CD4-positive, CD25-positive, alpha-beta regulatory T cell (primary cell): ENCODE measurements at regions not wholly inside any gene's neighbourhood (a gene's known extent, or its start where the extent isn't known, plus 50 kb on each side); places are given as distances from the start of the nearest gene placed in this dataset.

ENCODE experiments used
- ATAC-seq, 2 donors: fragments of 150-1000 bp; cut with Tn5 transposase; one replicate each; pipeline ENCODE4 v1.10.0; 2021; ENCODE audit warnings: low read depth in 2 of 2, moderate number of reproducible peaks in 2 of 2, moderate library complexity in 1 of 2
- DNase-seq, 3 donors: peaks; one replicate each; pipeline versions ENCODE4 v3.0.0 to v3.0.0-alpha.2; 2012 to 2022; ENCODE audit warnings: mixed read lengths in 1 of 3
- H3K27ac ChIP-seq: one replicate; pipeline ENCODE4 v1.7.0; 2013; ENCODE audit warnings: mild to moderate bottlenecking, low read length; ENCODE audit not compliant: insufficient read depth, poor library complexity, severe bottlenecking
- H3K27me3 ChIP-seq: one replicate; pipeline ENCODE4 v1.7.0; 2013; ENCODE audit warnings: low read length; ENCODE audit not compliant: control insufficient read depth, insufficient read depth
- H3K36me3 ChIP-seq: one replicate; pipeline ENCODE4 v1.7.0; 2013; ENCODE audit warnings: mild to moderate bottlenecking, low read length, moderate library complexity; ENCODE audit not compliant: control insufficient read depth, insufficient read depth
- H3K4me1 ChIP-seq: 2 replicates; pipeline ENCODE4 v1.7.0; 2013; ENCODE audit warnings: mild to moderate bottlenecking, low read length; ENCODE audit not compliant: insufficient read depth, control insufficient read depth, poor library complexity, severe bottlenecking
- H3K4me3 ChIP-seq: one replicate; pipeline ENCODE4 v1.7.0; 2013; ENCODE audit warnings: low read depth, mild to moderate bottlenecking, low read length, moderate library complexity
- H3K9me3 ChIP-seq, 2 experiments: 1 replicate in 1 of 2; 2 replicates in 1 of 2; pipeline ENCODE4 v1.7.0; 2013; ENCODE audit warnings: low read length in 2 of 2, mild to moderate bottlenecking in 1 of 2, moderate library complexity in 1 of 2; ENCODE audit not compliant: control insufficient read depth in 2 of 2
- H3K27ac Mint-ChIP-seq, 3 donors: one replicate each; pipeline ENCODE4 v1.8.0; 2020 to 2022; ENCODE audit warnings: mild to moderate bottlenecking in 3 of 3, mixed read lengths in 3 of 3, moderate library complexity in 2 of 3
- H3K27me3 Mint-ChIP-seq: one replicate; pipeline ENCODE4 v1.8.0; 2022; ENCODE audit warnings: mild to moderate bottlenecking, mixed read lengths
- H3K36me3 Mint-ChIP-seq: one replicate; pipeline ENCODE4 v1.8.0; 2020; ENCODE audit warnings: mixed read lengths
- H3K4me1 Mint-ChIP-seq, 4 donors: one replicate each; pipeline ENCODE4 v1.8.0; 2020 to 2022; ENCODE audit warnings: mixed read lengths in 4 of 4, mild to moderate bottlenecking in 1 of 4
- H3K4me3 Mint-ChIP-seq, 4 donors: one replicate each; pipeline ENCODE4 v1.8.0; 2020 to 2022; ENCODE audit warnings: mild to moderate bottlenecking in 4 of 4, mixed read lengths in 4 of 4, moderate library complexity in 3 of 4
- H3K9me3 Mint-ChIP-seq, 7 donors: one replicate each; pipeline ENCODE4 v1.8.0; 2020 to 2022; ENCODE audit warnings: mixed read lengths in 7 of 7, mild to moderate bottlenecking in 3 of 7, moderate library complexity in 2 of 7

DNA sequence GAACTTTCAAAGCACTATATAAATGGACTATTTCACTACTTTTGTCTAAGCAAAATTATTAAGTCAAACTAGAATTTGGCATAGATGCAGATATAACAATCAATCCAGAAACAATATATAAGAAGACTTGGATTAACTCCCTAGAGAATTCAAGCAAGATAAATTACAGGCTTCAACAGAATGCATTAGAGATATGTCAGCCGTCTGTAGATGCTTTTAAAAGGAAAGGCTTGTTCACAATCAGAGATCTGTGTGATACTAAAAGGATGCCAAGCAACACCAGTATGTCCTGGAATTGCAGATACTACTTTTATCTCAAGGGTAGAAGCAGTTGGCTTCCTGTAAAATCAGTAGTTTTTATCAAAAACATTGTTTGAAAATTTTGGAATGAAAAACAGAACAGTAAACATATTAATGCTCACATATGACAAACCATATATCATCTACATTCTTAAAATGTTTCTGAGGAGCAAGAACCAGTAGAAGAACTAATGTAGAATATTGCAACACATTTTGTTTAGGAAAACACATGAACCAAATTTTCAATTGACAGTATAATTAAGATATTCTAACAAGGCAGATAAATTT is 947.9 kb upstream of the LRRN3 start:
- H3K4me3 Mint-ChIP-seq = no peak overlapping the region
- Histone ChIP-seq H3K27me3 (no peaks in the 10 kb centered on the region), H3K9me3 (no peaks in the 10 kb centered on the region), H3K27ac (no peak overlapping the region), H3K36me3 (no peaks in the 10 kb centered on the region), H3K4me3 (no peak overlapping the region), H3K4me1 (no peaks in the 10 kb centered on the region)
- no peaks in the 10 kb centered on the region for H3K27me3 Mint-ChIP-seq
- H3K27ac Mint-ChIP-seq = no peak overlapping the region
- H3K36me3 Mint-ChIP-seq = no peaks in the 10 kb centered on the region
- H3K4me1 Mint-ChIP-seq = no peaks in the 10 kb centered on the region
- no peak for DNase-seq
- ATAC-seq = no peak
- peaks cover 0 to 6% (median 2%) of the 10 kb centered on the region in 7 donors for H3K9me3 Mint-ChIP-seq

DNA sequence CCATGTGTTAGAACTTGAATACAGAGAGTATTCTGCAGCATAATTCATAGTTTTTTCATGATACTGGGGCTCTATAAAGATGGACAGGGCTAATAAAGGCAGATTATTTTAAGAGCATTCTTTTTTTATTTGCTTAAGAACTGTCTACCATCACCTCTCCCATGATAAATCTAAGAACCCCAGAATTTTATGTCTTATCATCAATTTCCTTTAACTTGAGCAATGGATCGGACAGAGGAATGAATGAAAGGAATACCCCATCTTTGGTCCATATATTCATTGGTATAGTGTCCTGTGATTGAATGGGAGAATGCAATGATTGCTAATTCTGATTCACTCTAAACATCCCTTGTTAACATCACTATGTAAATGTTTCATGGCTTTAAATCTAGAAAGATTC is 946.3 kb upstream of the LRRN3 start:
- Histone ChIP-seq H3K27ac (no peak overlapping the region), H3K4me1 (no peaks in the 10 kb centered on the region), H3K36me3 (no peaks in the 10 kb centered on the region), H3K9me3 (no peaks in the 10 kb centered on the region), H3K27me3 (no peaks in the 10 kb centered on the region), H3K4me3 (no peak overlapping the region)
- H3K27me3 Mint-ChIP-seq = no peaks in the 10 kb centered on the region
- no peaks in the 10 kb centered on the region for H3K36me3 Mint-ChIP-seq
- no peaks in the 10 kb centered on the region for H3K4me1 Mint-ChIP-seq
- no peak for DNase-seq
- no peak for ATAC-seq
- peaks cover 0 to 6% (median 1%) of the 10 kb centered on the region in 7 donors for H3K9me3 Mint-ChIP-seq
- H3K27ac Mint-ChIP-seq = no peak overlapping the region
- no peak overlapping the region for H3K4me3 Mint-ChIP-seq

DNA sequence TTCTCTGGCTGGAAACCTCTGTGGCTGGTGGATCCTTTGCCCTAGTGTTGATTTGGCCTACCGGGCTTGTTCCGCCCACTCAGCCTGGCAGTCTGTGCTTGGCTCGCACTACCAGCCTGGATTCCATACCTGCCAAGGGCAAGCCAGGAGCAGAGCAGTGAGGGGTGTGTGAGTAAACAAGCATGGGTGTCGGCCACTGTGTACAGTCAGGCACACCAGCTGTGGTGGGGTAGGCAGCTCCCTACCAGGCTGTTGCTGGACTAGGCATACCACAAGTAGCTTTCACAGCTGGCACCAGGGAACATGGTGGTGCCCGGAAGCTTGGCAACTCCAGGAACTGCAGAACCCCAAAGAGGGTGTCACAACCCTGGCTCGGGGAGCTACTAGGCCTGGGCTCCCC is 942.9 kb upstream of the LRRN3 start:
- DNase-seq = no peak
- no peak overlapping the region for H3K27ac Mint-ChIP-seq
- H3K4me3 Mint-ChIP-seq = no peak overlapping the region
- Histone ChIP-seq H3K4me3 (no peak overlapping the region), H3K36me3 (no peaks in the 10 kb centered on the region), H3K27me3 (no peaks in the 10 kb centered on the region), H3K9me3 (no peaks in the 10 kb centered on the region), H3K27ac (no peak overlapping the region), H3K4me1 (no peaks in the 10 kb centered on the region)
- peaks cover 0 to 5% (median 0%) of the 10 kb centered on the region in 7 donors for H3K9me3 Mint-ChIP-seq
- no peaks in the 10 kb centered on the region for H3K4me1 Mint-ChIP-seq
- peaks cover 4% of the 10 kb centered on the region for H3K27me3 Mint-ChIP-seq
- no peak for ATAC-seq
- H3K36me3 Mint-ChIP-seq = no peaks in the 10 kb centered on the region

DNA sequence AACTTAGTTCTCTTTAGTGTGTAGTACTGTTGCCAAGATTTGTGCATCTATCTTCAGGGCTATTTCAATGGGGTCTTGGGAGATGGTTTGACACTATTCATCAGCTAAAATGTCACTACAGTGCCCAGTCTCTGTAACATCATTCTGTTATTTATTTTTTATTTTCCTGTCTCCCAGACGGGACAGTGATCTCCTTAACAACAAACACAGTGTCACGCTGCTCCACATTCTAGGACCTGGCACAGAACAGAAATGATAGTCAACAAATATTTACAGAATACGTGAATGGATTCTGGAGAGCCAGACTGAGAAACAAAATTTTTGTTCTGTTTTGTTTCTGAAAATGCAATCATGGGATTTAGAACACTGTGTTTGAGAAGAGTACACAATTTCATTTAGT is 937.7 kb upstream of the LRRN3 start:
- Histone ChIP-seq H3K9me3 (no peaks in the 10 kb centered on the region), H3K4me3 (no peak overlapping the region), H3K4me1 (no peaks in the 10 kb centered on the region), H3K27ac (no peak overlapping the region), H3K27me3 (no peaks in the 10 kb centered on the region), H3K36me3 (no peaks in the 10 kb centered on the region)
- DNase-seq = no peak
- H3K36me3 Mint-ChIP-seq = no peaks in the 10 kb centered on the region
- no peak overlapping the region for H3K4me3 Mint-ChIP-seq
- no peak overlapping the region for H3K27ac Mint-ChIP-seq
- peaks cover 4% of the 10 kb centered on the region for H3K27me3 Mint-ChIP-seq
- no peak for ATAC-seq
- H3K4me1 Mint-ChIP-seq = no peaks in the 10 kb centered on the region
- peaks cover 0 to 5% (median 2%) of the 10 kb centered on the region in 7 donors for H3K9me3 Mint-ChIP-seq

DNA sequence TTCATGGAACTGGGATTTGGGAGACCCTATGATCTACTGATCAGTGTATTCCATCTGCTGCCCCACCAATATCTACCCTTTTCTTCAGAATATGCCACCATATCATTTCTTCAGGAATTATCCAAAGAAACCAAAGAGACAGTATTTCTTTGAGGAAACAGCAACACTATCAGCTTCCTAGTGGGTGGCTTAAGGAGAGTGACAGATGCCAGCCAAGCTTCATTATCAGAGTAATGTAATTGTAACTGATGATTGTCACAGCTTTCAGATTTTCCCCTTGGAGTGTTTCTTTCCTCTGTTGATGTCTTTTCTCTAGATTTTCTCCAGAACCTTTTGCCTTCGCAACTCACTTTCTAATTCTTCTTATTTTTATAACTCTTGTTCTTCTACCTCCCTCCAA is 934.4 kb upstream of the LRRN3 start:
- DNase-seq (no peak), ATAC-seq (no peak)
- no peak overlapping the region for H3K27ac ChIP-seq
- H3K4me1 ChIP-seq = no peaks in the 10 kb centered on the region
- peaks cover 4% of the 10 kb centered on the region for H3K27me3 Mint-ChIP-seq
- H3K4me3 ChIP-seq = no peak overlapping the region
- H3K4me1 Mint-ChIP-seq = no peaks in the 10 kb centered on the region
- H3K36me3 Mint-ChIP-seq = no peaks in the 10 kb centered on the region
- no peaks in the 10 kb centered on the region for H3K27me3 ChIP-seq
- H3K36me3 ChIP-seq = no peaks in the 10 kb centered on the region
- H3K4me3 Mint-ChIP-seq = no peak overlapping the region
- H3K27ac Mint-ChIP-seq = no peak overlapping the region
- H3K9me3 Mint-ChIP-seq = peaks cover 0 to 4% (median under 1%) of the 10 kb centered on the region in 7 donors
- H3K9me3 ChIP-seq = no peaks in the 10 kb centered on the region

DNA sequence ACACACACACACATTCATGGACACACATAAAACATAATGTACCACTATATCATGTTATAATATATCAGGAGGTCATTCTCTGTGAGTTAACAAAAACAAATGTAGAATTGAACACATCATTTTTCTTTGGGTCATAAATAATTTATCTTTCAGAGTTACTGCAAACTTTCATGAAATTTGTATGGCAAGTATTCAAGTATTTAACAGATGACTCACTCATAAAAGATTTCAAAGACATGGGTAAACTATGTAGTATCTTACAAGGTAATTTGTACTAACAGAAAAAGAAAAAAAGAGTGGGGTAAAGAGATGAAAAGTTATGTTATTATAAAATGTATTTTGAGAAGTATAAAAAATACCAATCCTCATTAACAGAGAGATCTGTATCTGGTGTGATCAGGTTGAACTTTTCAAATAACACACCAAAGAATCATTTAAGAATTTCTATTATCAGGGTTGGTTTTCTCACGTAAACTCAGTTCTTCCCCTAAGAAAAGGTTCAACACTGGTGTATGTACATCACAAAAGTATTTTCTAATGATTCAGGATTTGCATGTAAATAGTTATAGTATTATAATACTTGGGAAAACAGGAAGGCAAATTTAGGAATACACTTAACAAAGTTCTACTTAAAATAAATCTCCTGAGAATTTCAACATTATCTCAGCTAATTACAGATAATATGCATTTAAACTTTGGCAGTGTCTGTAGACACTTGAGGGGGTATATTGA is 933.1 kb upstream of the LRRN3 start:
- no peak for DNase-seq
- H3K36me3 Mint-ChIP-seq = no peaks in the 10 kb centered on the region
- ATAC-seq = no peak
- Histone ChIP-seq H3K4me1 (no peaks in the 10 kb centered on the region), H3K4me3 (no peak overlapping the region), H3K27ac (no peak overlapping the region), H3K27me3 (no peaks in the 10 kb centered on the region), H3K36me3 (no peaks in the 10 kb centered on the region), H3K9me3 (no peaks in the 10 kb centered on the region)
- H3K9me3 Mint-ChIP-seq = peaks cover 0 to 5% (median 3%) of the 10 kb centered on the region in 7 donors
- H3K27me3 Mint-ChIP-seq = no peaks in the 10 kb centered on the region
- no peaks in the 10 kb centered on the region for H3K4me1 Mint-ChIP-seq
- H3K27ac Mint-ChIP-seq = no peak overlapping the region
- H3K4me3 Mint-ChIP-seq = no peak overlapping the region

DNA sequence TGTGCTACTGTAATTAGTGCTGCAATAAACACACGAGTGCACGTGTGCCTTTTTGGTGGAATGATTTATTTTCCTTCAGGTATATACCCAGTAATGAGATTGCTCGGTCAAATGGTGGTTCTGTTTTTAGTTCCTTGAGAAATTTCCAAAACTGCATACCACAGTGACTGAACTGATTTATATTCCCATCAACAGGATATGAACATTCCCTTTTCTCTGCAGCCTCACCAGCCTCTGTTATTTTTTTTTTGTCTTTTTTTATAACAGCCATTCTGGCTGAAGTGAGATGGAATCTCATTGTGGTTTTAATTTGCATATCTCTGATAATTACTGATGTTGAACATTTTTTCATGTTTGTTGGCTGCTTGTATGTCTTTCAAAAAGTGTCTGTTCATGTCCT is 922.9 kb upstream of the LRRN3 start:
- H3K4me1 Mint-ChIP-seq = no peaks in the 10 kb centered on the region
- no peak overlapping the region for H3K27ac Mint-ChIP-seq
- H3K4me3 Mint-ChIP-seq = no peak overlapping the region
- H3K9me3 Mint-ChIP-seq = peaks cover 0 to 5% (median 0%) of the 10 kb centered on the region in 7 donors
- no peaks in the 10 kb centered on the region for H3K36me3 Mint-ChIP-seq
- no peak for ATAC-seq
- no peak overlapping the region for H3K27ac ChIP-seq
- H3K36me3 ChIP-seq = no peaks in the 10 kb centered on the region
- H3K27me3 Mint-ChIP-seq = no peaks in the 10 kb centered on the region
- H3K9me3 ChIP-seq = no peaks in the 10 kb centered on the region
- H3K4me3 ChIP-seq = no peak overlapping the region
- no peaks in the 10 kb centered on the region for H3K27me3 ChIP-seq
- no peaks in the 10 kb centered on the region for H3K4me1 ChIP-seq
- DNase-seq = no peak

DNA sequence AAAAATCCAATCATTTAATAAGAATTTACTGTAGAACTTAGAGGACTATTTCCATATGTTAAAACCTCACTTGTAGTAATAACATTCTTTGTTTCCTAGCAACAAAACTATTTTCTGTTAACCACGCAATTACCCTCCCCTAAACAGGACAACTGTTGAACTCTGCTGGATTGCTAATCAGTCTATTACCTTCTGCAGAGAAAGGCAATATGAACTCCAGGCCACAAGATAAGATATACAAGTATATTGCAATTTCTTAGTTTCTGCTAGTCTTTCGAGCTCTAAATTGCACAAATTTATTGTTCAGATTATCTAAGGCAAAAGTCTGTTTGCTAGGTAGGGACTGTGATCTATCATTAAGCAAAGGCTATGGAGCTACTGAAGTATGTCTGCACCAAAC is 920.1 kb upstream of the LRRN3 start:
- no peaks in the 10 kb centered on the region for H3K36me3 ChIP-seq
- H3K27me3 Mint-ChIP-seq = no peaks in the 10 kb centered on the region
- no peak overlapping the region for H3K4me3 ChIP-seq
- no peak overlapping the region for H3K4me3 Mint-ChIP-seq
- H3K27ac ChIP-seq = no peak overlapping the region
- DNase-seq (no peak), ATAC-seq (no peak)
- no peak overlapping the region for H3K27ac Mint-ChIP-seq
- no peaks in the 10 kb centered on the region for H3K4me1 ChIP-seq
- no peaks in the 10 kb centered on the region for H3K27me3 ChIP-seq
- H3K9me3 ChIP-seq = no peaks in the 10 kb centered on the region
- no peaks in the 10 kb centered on the region for H3K4me1 Mint-ChIP-seq
- H3K36me3 Mint-ChIP-seq = no peaks in the 10 kb centered on the region
- H3K9me3 Mint-ChIP-seq = peaks cover 0 to 7% (median 0%) of the 10 kb centered on the region in 7 donors
